Sigmoid colon (tissue), 4 donors: ENCODE measurements at regions not wholly inside any gene's neighbourhood (a gene's known extent, or its start where the extent isn't known, plus 50 kb on each side); places are given as distances from the start of the nearest gene placed in this dataset.

Experiments
- CTCF ChIP-seq, 4 experiments: fragments of 450-650 bp in 3 of 4; fragments of 200-600 bp in 1 of 4; IDR thresholded peaks; one replicate each; pipeline ENCODE4 v1.5.1; 2016 to 2019; ENCODE audit warnings: antibody characterized with exemption in 4 of 4, mild to moderate bottlenecking in 3 of 4, moderate library complexity in 2 of 4
- POLR2AphosphoS5 ChIP-seq, 4 donors: sonication (generic); formaldehyde crosslinking; IDR thresholded peaks; one replicate each; pipeline ENCODE4 v1.6.1; 2017; ENCODE audit warnings: antibody characterized with exemption in 4 of 4

- TF ChIP-seq CTCF (IDR thresholded peaks at IDR 0.05) (no peak), POLR2AphosphoS5 (IDR thresholded peaks at IDR 0.05) (no peak)
Observed at GRCh38 chr17:71486261-71486660, 634.6 kb upstream of the SOX9 start.
